ENCODE measurements at regions not wholly inside any gene's neighbourhood (a gene's known extent, or its start where the extent isn't known, plus 50 kb on each side); places are given as distances from the start of the nearest gene placed in this dataset.

DNA sequence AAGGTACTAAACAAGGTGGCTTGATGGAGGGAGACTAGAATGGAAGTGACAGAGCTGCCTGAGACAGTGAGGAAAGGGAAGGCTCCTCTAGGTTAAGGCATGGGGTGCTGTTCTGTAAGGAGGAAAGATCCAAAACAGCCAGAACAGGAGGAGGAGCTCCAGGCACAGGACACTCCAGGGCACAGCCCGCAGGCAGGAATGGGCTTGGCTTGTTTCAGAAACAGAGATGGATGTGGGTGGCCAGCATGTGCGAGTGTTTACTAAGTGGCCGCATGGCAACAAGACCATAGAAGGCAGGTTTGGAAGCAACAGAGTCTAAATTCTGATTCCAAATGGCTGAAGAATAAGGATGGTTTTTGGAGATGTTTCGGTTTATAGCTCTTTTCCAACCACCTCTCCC is 889.1 kb downstream of the AACS start:
- Histone ChIP-seq H3K27me3 (no peaks in the 10 kb centered on the region), H3K4me1 (no peaks in the 10 kb centered on the region), H3K36me3 (no peaks in the 10 kb centered on the region), H3K27ac (no peak overlapping the region), H3K4me3 (no peak overlapping the region), H3K9me3 (no peaks in the 10 kb centered on the region)
- DNase-seq = no peak
- intact Hi-C loops (cut with DNase I) = no loop called here
- TF ChIP-seq, protein P1, sequence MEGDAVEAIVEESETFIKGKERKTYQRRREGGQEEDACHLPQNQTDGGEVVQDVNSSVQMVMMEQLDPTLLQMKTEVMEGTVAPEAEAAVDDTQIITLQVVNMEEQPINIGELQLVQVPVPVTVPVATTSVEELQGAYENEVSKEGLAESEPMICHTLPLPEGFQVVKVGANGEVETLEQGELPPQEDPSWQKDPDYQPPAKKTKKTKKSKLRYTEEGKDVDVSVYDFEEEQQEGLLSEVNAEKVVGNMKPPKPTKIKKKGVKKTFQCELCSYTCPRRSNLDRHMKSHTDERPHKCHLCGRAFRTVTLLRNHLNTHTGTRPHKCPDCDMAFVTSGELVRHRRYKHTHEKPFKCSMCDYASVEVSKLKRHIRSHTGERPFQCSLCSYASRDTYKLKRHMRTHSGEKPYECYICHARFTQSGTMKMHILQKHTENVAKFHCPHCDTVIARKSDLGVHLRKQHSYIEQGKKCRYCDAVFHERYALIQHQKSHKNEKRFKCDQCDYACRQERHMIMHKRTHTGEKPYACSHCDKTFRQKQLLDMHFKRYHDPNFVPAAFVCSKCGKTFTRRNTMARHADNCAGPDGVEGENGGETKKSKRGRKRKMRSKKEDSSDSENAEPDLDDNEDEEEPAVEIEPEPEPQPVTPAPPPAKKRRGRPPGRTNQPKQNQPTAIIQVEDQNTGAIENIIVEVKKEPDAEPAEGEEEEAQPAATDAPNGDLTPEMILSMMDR (IDR thresholded peaks at IDR 0.05) = no peak
- ATAC-seq = no peak

DNA sequence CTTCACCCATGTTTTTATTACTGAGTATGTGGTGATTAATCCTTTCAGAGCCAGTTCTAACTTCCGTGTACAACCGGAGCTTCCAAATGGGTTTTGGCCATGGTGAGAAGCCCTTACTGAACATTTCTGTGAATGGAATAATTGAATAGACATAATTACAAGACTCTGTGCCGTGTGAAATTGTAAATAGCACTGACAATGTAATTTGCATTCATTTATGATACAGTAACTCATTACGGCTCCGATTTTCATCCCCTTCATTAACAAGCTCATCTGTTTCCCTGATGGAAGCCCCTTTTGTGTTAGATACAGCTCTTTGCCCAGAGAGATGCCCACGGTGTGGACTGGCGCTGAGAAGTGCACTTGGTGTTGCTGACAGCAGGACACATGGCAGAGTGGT is 891.0 kb downstream of the AACS start:
- no peak overlapping the region for H3K4me3 ChIP-seq
- no peaks in the 10 kb centered on the region for H3K9me3 ChIP-seq
- H3K27ac ChIP-seq = no peak overlapping the region
- DNase-seq = no peak
- intact Hi-C loops (cut with DNase I) = no loop called here
- no peaks in the 10 kb centered on the region for H3K4me1 ChIP-seq
- no peaks in the 10 kb centered on the region for H3K27me3 ChIP-seq
- ATAC-seq = no peak
- TF ChIP-seq, protein P1 (IDR thresholded peaks at IDR 0.05) = no peak
- H3K36me3 ChIP-seq = no peaks in the 10 kb centered on the region

DNA sequence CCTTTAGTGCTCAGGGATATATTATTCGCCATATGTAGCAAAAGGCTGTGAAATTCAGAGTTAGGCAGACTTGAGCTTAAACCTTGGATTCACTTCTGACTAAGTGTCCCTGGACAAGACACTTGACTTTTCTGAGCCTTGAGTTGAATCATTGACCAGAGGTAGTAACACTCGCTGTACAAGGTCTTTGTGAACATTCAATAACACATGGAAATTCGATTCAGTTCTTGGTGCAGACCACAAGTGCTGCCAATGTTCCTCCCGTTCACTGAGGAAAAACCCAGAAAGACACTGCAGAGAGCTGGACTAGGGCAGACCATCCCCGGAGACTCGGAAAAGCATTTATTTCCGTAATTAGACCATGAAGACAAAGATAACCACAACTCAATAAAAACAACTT is 901.4 kb downstream of the AACS start:
- ATAC-seq = no peak
- intact Hi-C loops (cut with DNase I) = no loop called here
- Histone ChIP-seq H3K27ac (no peak overlapping the region), H3K36me3 (no peaks in the 10 kb centered on the region), H3K4me1 (no peaks in the 10 kb centered on the region), H3K9me3 (no peaks in the 10 kb centered on the region), H3K4me3 (no peak overlapping the region), H3K27me3 (no peaks in the 10 kb centered on the region)
- TF ChIP-seq, protein P1 (IDR thresholded peaks at IDR 0.05) = no peak
- DNase-seq = no peak

DNA sequence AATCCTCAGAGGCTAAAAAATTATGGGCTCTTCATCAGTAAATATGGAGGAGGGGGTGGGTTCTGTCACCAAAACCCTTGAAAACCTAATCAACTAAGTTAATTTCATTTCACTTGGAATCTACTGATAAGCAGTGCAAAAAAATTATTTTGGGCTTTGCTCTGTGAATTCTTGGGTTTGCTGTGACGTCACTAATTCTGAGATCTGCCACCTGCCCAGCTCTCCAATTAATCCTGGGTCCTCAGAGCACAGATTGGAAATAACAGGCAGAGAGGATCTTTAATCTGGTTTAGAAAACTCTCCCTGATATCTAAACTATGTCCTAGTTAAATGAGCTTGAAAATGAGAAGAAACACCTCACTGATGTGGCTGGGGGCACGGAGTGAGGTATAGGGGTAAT is 903.2 kb downstream of the AACS start:
- Histone ChIP-seq H3K4me3 (no peak overlapping the region), H3K27me3 (no peaks in the 10 kb centered on the region), H3K9me3 (no peaks in the 10 kb centered on the region), H3K27ac (no peak overlapping the region), H3K36me3 (no peaks in the 10 kb centered on the region), H3K4me1 (no peaks in the 10 kb centered on the region)
- ATAC-seq (no peak), DNase-seq (no peak)
- TF ChIP-seq, protein P1 (IDR thresholded peaks at IDR 0.05) = no peak
- intact Hi-C loops (cut with DNase I) = no loop called here

- Histone ChIP-seq H3K9me3 (no peaks in the 10 kb centered on the region), H3K27ac (no peak overlapping the region), H3K27me3 (no peaks in the 10 kb centered on the region), H3K36me3 (no peaks in the 10 kb centered on the region), H3K4me1 (no peaks in the 10 kb centered on the region), H3K4me3 (no peak overlapping the region)
- DNase-seq = no peak
- no peak for ATAC-seq
- TF ChIP-seq, protein P1 (IDR thresholded peaks at IDR 0.05) = no peak
- intact Hi-C loops (cut with DNase I) = no loop called here
Observed at GRCh38 chr12:125971981-125972380, 906.7 kb downstream of the AACS start.

DNA sequence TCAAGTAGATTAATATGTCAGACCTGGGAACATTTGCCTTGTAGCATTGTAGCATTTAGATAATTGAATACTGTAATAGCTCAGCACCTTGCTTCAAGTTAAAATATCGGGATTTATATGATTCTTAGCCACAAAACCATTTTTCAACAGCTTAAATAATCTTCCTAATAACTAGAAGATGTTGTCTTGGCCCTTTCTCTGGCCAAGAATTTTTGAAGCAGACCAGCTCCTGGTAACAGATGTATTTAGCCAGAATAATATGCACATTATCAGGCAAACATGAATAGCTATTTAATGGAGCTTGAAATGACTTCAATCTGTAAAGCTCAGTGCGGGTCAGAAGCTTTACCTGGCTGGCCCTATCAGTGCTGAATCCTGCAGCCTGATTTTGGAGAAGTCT is 913.1 kb downstream of the AACS start:
- TF ChIP-seq, protein P1 (IDR thresholded peaks at IDR 0.05) = no peak
- H3K4me3 ChIP-seq = no peak overlapping the region
- ATAC-seq = no peak
- no peaks in the 10 kb centered on the region for H3K9me3 ChIP-seq
- H3K27me3 ChIP-seq = peaks cover 4% of the 10 kb centered on the region
- H3K27ac ChIP-seq = no peak overlapping the region
- no peak for DNase-seq
- H3K36me3 ChIP-seq = no peaks in the 10 kb centered on the region
- H3K4me1 ChIP-seq = no peaks in the 10 kb centered on the region
- intact Hi-C loops (cut with DNase I) = no loop called here

Data from upper lobe of right lung (tissue), 1 donor.